Neural cell (in vitro differentiated cells): ENCODE measurements at regions not wholly inside any gene's neighbourhood (a gene's known extent, or its start where the extent isn't known, plus 50 kb on each side); places are given as distances from the start of the nearest gene placed in this dataset.

Source experiments
- CTCF ChIP-seq: fragments of 450-650 bp; IDR thresholded peaks from 2 replicates; pipeline ENCODE4 v1.5.1; 2014; ENCODE audit warnings: antibody characterized with exemption, mild to moderate bottlenecking, moderate library complexity; ENCODE audit not compliant: poor library complexity, severe bottlenecking
- EZH2 ChIP-seq: fragments of 200-600, 300-800 bp; shearing (Covaris generic), sonication (generic); IDR thresholded peaks from 2 replicates; pipeline ENCODE4 v1.6.1; 2014; ENCODE audit warnings: antibody characterized with exemption, low read length, borderline replicate concordance, mild to moderate bottlenecking; ENCODE audit not compliant: insufficient read depth, poor library complexity, severe bottlenecking
- RAD21 ChIP-seq: fragments of 450-650 bp; conservative IDR thresholded peaks from 2 replicates; pipeline ENCODE4 v1.6.1; 2014; ENCODE audit warnings: antibody characterized with exemption, mild to moderate bottlenecking, moderate library complexity

GRCh38 chr21:39012326-39013230, 170.7 kb downstream of the PSMG1 start:
- TF ChIP-seq RAD21 (no peak), CTCF (no peak), EZH2 (no peak)
